ENCODE measurements at regions not wholly inside any gene's neighbourhood (a gene's known extent, or its start where the extent isn't known, plus 50 kb on each side); places are given as distances from the start of the nearest gene placed in this dataset.
A peak's percentile ranks its signal among the peaks of the same experiment; 100 is the strongest.
"Not testable (repeated sequence)": the region's sequence is repeated elsewhere in the genome, so short reads cannot be mapped to it uniquely, and the experiment has no call there.

DNA sequence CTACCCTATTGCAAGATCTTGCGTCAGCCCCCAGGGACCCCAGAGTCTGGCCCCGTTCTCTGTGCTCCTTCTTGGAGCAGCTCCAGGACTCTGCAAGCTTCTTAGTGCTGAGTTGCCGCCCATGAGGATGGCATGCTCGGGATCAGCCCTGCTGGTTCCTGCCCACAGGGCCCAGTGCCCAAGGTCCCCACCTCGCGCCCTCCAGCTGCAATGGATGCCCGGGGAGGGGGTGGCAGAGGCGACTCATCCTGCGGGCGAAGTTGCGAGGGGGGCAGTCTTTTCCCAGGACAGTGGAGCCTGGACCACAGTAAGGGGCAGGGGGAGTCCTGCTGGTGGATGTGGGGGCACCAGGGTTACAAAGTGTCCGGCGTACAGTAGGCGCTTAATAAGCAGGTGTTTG, 261.9 kb downstream of the BCL2 start:
- Histone ChIP-seq H3K4me3 (no peak overlapping the region), H3K27ac (no peak overlapping the region), H3K27me3 (no peaks in the 10 kb centered on the region), H3K9me3 (replicated peaks in 1 of 11) (peaks cover 0 to 26% (median 14%) of the 10 kb centered on the region in 11 experiments; a peak in 8 of 22 replicates), H3K9ac (no peak overlapping the region), H3K4me2 (no peak overlapping the region), H3K4me1 (peaks cover 11 to 38% (median 26%) of the 10 kb centered on the region in 10 experiments), H3K36me3 (no peaks in the 10 kb centered on the region), H4K20me1 (no peaks in the 10 kb centered on the region)
- no peak for TF ChIP-seq Cebpa-rat (IDR thresholded peaks at IDR 0.05)

DNA sequence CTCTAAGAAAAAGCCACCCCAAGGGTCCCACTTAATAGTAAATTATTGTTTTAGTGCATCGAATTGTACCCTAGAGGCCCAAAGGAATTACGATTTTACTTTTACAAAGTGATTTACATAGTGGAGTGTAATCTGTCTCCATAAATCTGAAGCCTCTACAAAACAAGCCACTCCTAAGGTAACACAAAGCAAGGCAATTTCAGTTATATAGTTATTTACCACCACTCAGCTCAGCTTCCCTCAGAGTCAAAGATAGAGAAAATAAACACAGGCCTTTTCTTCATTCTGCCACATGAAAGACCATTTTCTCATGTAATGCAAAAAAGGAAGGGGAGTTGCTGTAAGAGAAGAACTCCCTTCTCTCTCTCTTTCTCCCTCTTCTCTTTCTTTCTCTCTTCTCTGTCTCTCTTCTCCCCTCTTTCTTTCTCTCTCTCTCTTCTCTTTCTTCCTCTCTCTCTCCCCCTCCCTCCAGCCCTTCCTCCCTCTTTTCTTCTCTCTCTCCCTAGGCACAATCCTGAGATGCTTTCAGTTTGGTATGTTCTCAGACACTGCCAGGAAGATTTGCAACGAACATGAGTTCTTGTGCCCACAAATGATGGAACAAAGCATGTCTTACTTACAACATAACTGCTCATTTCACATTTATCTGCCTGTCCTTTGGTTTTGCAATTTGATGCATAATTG, 264.5 kb downstream of the BCL2 start:
- H4K20me1 ChIP-seq, result no peaks in the 10 kb centered on the region
- TF ChIP-seq Cebpa-rat (IDR thresholded peaks at IDR 0.05), result no peak
- peak overlapping the region in 1 of 11 experiments; percentile 13; a peak in 1 of 22 replicates for H3K27ac ChIP-seq
- no peak overlapping the region for H3K4me3 ChIP-seq
- H3K4me2 ChIP-seq, result peak overlapping the region; percentile 11 to 54 (median 36); a peak in 19 of 22 replicates
- H3K9ac ChIP-seq, result peak overlapping the region in 2 of 11 experiments; percentile 14 to 32; a peak in 2 of 22 replicates
- H3K27me3 ChIP-seq, result no peaks in the 10 kb centered on the region
- H3K9me3 ChIP-seq (replicated peaks in 1 of 11), result peaks cover 0 to 8% (median 0%) of the 10 kb centered on the region in 11 experiments; a peak in 4 of 22 replicates
- H3K4me1 ChIP-seq, result peaks cover 16 to 60% (median 43%) of the 10 kb centered on the region in 10 experiments
- H3K36me3 ChIP-seq, result no peaks in the 10 kb centered on the region

DNA sequence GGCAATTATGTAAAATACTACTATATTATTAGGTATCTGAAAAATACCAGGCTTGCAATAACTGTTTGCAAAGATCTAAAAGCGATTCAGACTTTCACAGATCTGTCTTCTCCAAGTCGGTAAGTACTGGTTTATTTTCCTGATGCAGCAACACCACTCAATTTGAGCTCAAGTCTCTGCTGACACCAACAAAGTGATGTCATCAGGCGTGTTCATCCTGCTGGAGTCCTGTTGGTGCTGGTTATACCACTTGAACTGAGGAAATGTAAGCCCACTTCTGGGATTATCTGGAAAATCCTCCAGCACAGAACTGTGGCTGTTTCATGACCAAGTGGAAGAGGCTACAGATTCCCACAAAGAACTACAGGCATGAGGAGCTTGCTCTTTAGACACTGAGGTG, 267.6 kb downstream of the BCL2 start:
- no peak overlapping the region for H3K4me3 ChIP-seq
- no peaks in the 10 kb centered on the region for H4K20me1 ChIP-seq
- peak overlapping the region in 1 of 11 experiments; percentile 33; a peak in 1 of 22 replicates for H3K27ac ChIP-seq
- H3K9me3 ChIP-seq (replicated peaks in 1 of 11), result peaks cover 0 to 5% (median 0%) of the 10 kb centered on the region in 11 experiments; a peak in 3 of 22 replicates
- H3K4me2 ChIP-seq, result peak overlapping the region in 6 of 11 experiments; percentile 13 to 66 (median 62); a peak in 8 of 22 replicates
- no peak overlapping the region for H3K9ac ChIP-seq
- peaks cover 16 to 53% (median 35%) of the 10 kb centered on the region in 10 experiments for H3K4me1 ChIP-seq
- no peak for TF ChIP-seq Cebpa-rat (IDR thresholded peaks at IDR 0.05)
- no peaks in the 10 kb centered on the region for H3K27me3 ChIP-seq
- no peaks in the 10 kb centered on the region for H3K36me3 ChIP-seq

DNA sequence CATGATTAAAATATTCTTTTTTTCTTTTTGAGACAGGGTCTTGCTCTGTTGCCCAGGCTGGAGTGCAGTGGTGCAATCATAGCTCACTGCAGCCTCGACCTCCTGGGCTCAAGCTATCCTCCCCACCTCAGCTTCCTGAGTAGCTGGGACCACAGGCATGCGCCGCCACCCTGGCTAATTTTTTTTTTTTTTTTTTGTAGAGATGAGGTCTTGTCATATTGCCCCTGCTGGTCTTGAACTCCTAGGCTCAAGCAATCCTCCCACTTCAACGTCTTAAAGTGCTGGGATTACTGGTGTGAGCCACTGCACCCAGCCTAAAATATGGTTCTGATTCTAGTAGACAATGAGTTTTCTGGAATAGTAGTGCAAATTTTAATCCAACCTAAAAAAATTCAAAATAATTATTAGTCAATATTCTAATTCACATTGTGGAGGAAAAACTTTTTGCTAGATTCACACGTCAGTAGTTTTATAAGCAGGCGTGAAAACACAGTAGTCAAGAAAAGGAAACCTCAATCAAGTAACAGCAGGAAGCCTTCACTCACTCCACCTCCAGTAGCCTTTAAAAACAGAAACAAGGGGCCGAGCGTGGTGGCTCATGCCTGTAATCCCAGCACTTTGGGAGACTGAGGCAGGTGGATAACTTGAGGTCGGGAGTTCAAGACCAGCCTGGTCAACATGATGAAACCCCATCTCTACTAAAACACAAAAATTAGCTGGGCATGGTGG, 268.7 kb downstream of the BCL2 start:
- not testable (repeated sequence) for H4K20me1 ChIP-seq; H3K9me3 ChIP-seq (replicated peaks in 1 of 11); H3K27me3 ChIP-seq; H3K36me3 ChIP-seq; H3K4me3 ChIP-seq
- Histone ChIP-seq H3K4me2 (peak overlapping the region in 10 of 11 experiments; percentile 17 to 66 (median 54); a peak in 18 of 22 replicates), H3K9ac (peak overlapping the region in 2 of 11 experiments; percentile 8 to 10; a peak in 1 of 22 replicates), H3K27ac (peak overlapping the region in 1 of 11 experiments; percentile 33; a peak in 3 of 22 replicates), H3K4me1 (peaks cover 13 to 52% (median 34%) of the 10 kb centered on the region in 10 experiments)

DNA sequence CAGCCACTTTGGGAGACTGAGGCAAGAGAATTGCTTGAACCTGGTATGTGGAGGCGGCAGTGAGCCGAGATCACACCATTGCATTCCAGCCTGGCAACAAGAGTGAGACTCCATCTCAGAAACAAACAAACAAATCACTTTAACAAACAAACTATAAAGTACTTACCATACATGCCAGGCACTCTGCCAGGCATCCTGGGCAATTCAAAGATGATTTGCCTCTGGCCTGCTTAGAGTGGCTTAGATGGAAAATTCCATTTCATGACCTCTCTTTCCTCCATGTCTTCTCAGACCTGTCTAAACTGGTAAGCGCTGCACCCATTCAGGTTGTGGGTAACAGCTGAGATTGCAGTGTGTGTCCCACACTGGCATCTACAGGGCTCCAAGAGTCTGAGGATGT, 273.2 kb downstream of the BCL2 start:
- H3K9ac ChIP-seq, result no peak overlapping the region
- H3K27ac ChIP-seq, result no peak overlapping the region
- peaks cover 0 to 27% (median 15%) of the 10 kb centered on the region in 10 experiments; a peak in 17 of 20 replicates for H3K4me1 ChIP-seq
- TF ChIP-seq Cebpa-rat (IDR thresholded peaks at IDR 0.05), result no peak
- H3K9me3 ChIP-seq (replicated peaks in 1 of 11), result peaks cover 15 to 30% (median 21%) of the 10 kb centered on the region in 11 experiments
- no peak overlapping the region for H3K4me2 ChIP-seq
- H3K27me3 ChIP-seq, result no peaks in the 10 kb centered on the region
- no peak overlapping the region for H3K4me3 ChIP-seq
- no peaks in the 10 kb centered on the region for H4K20me1 ChIP-seq
- no peaks in the 10 kb centered on the region; a peak in 1 of 22 replicates for H3K36me3 ChIP-seq

DNA sequence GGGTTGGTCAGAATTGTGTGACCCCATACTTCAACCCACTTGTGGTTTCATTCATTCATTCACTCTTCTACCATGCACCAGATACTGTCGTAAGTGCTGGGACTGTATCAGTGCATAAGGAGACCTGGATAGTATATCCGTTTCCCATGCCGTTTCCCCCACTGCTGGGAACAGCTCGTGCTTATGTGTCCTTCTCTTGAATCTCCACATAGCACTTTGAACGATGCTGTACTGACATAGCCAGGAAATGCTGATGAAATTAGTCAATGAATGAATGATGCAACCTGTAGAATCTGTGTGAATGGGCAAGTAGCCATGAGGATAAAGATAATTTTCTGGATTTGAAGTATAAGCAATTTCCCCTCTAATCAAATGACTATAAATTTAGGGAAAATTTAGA, 276.1 kb downstream of the BCL2 start:
- Histone ChIP-seq H3K27me3 (no peaks in the 10 kb centered on the region), H3K36me3 (no peaks in the 10 kb centered on the region; a peak in 1 of 22 replicates), H4K20me1 (no peaks in the 10 kb centered on the region), H3K4me2 (no peak overlapping the region), H3K9me3 (replicated peaks in 1 of 11) (peaks cover 15 to 43% (median 25%) of the 10 kb centered on the region in 11 experiments), H3K4me3 (no peak overlapping the region), H3K27ac (no peak overlapping the region), H3K9ac (no peak overlapping the region), H3K4me1 (peaks cover 8 to 18% (median 12%) of the 10 kb centered on the region in 10 experiments)
- TF ChIP-seq Cebpa-rat (IDR thresholded peaks at IDR 0.05), result no peak

DNA sequence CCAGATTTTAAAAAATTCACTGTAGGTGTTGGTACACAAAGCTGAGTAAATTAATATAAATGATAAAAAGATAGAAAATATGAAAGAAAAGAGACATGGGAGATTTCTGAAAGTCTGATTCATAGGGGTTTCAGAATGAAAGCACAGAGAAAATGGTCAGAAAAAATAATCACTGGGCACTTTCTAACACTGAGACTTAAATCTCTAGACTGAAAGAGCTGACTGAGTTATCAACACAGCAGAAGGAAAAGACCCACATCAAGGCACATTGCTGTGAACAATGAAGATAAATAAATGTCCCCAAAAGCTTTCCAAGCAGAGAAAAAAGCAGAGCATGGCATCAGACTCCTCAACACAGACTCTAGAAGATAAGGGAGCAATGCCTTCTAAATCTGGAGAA, 277.2 kb downstream of the BCL2 start:
- Histone ChIP-seq H3K9ac (no peak overlapping the region), H4K20me1 (no peaks in the 10 kb centered on the region), H3K4me3 (no peak overlapping the region), H3K27me3 (no peaks in the 10 kb centered on the region), H3K9me3 (replicated peaks in 1 of 11) (peaks cover 15 to 44% (median 25%) of the 10 kb centered on the region in 11 experiments), H3K4me1 (peaks cover 8 to 14% (median 11%) of the 10 kb centered on the region in 10 experiments), H3K27ac (no peak overlapping the region), H3K36me3 (no peaks in the 10 kb centered on the region; a peak in 1 of 22 replicates), H3K4me2 (no peak overlapping the region)
- TF ChIP-seq Cebpa-rat (IDR thresholded peaks at IDR 0.05), result no peak

DNA sequence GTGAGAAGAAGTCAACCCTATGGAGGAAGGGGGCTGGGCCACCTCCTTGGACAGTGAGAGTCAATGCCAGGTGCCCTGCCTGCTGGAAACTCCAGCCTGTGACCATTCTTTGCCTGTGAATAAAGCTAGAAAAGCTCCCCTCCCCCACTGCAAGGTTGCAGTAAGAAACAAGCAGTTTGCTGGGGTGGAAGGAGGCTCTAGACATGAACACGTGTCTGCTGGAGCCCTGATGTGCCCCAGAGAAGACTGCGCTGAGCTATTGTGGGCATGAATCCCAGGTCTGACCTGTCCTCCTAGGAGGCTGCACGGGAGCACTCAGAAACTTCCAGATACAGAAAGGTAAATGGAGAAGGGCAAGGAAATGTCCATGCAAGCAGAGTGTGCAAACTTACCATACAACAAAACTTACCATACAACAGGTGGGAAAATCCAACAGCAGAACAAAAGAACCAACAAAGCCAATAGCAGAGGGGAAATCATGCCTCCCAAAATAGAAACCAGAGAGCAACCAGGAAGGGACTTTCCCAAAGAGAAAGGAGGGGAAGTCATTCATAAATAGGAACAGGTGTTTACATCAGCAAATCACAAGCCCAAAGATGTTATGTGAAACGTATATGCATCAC, 278.7 kb downstream of the BCL2 start:
- H3K4me3 ChIP-seq, result no peak overlapping the region
- no peak overlapping the region; a peak in 1 of 22 replicates for H3K27ac ChIP-seq
- H3K27me3 ChIP-seq, result no peaks in the 10 kb centered on the region
- H3K4me2 ChIP-seq, result peak overlapping the region; percentile 32 to 71 (median 55)
- H3K4me1 ChIP-seq, result peaks cover 8 to 14% (median 11%) of the 10 kb centered on the region in 10 experiments
- H3K9ac ChIP-seq, result no peak overlapping the region
- no peaks in the 10 kb centered on the region for H4K20me1 ChIP-seq
- peaks cover 15 to 44% (median 25%) of the 10 kb centered on the region in 11 experiments for H3K9me3 ChIP-seq (replicated peaks in 1 of 11)
- no peaks in the 10 kb centered on the region; a peak in 1 of 22 replicates for H3K36me3 ChIP-seq
- no peak for TF ChIP-seq Cebpa-rat (IDR thresholded peaks at IDR 0.05)

DNA sequence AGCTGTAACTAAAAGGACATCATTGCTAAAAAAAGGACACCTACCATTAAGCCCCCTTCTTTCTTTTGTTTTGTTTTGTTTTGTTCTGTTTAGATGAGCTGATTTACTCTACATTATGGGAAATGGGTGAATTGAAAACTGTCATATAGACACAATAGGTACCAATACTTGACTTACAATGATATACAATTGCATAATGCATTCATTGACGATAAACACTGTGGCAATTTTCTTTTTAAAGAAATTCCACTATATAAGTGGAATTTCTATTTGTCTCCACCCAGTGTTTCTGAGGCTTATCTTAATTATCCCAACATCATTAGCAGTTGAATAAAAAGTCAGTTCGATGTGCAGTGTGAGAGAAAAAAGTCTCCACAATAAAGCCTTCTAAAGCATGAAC, 282.1 kb downstream of the BCL2 start:
- Histone ChIP-seq H4K20me1 (no peaks in the 10 kb centered on the region), H3K9ac (no peak overlapping the region), H3K4me2 (no peak overlapping the region), H3K4me3 (no peak overlapping the region), H3K4me1 (peaks cover 8 to 14% (median 11%) of the 10 kb centered on the region in 10 experiments), H3K27ac (no peak overlapping the region), H3K27me3 (no peaks in the 10 kb centered on the region), H3K9me3 (replicated peaks in 1 of 11) (peaks cover 10 to 34% (median 18%) of the 10 kb centered on the region in 11 experiments), H3K36me3 (no peaks in the 10 kb centered on the region; a peak in 1 of 22 replicates)
- no peak for TF ChIP-seq Cebpa-rat (IDR thresholded peaks at IDR 0.05)

Data from BLaER1 treated with 17β-estradiol and CSF1 and Interleukin-3, amounts not matched to agents 10 nM and 100 nM (cell line).